K562 (cell line): ENCODE measurements at regions not wholly inside any gene's neighbourhood (a gene's known extent, or its start where the extent isn't known, plus 50 kb on each side); places are given as distances from the start of the nearest gene placed in this dataset.

Experiments
- ATAC-seq: fragments of 200-7000 bp; cut with Tn5 transposase; 3 replicates; pipeline ENCODE4 v1.9.1; 2020; ENCODE audit warnings: moderate library complexity
- BruUV-seq: library from RNA; stranded (reverse); fragments of 400-500 nt; replicated peaks from 2 replicates; lab custom pipeline; 2021; lab: Mats Ljungman, UMichigan
- CTCF ChIA-PET: fragments of 300-600 bp; formaldehyde crosslinking; extraction: SDS; loops from one replicate; lab custom pipeline; 2021; ENCODE audit warnings: low intra/inter-chr PET ratio; lab: Yijun Ruan, JAX
- POLR2A ChIA-PET: fragments of 300-600, 350-650 bp; sonication (Branson Sonifier 250); formaldehyde crosslinking; extraction: SDS; loops from one replicate; lab custom pipeline; 2021; ENCODE audit warnings: antibody characterized with exemption, inconsistent platforms; lab: Yijun Ruan, JAX
- DNase-seq, 4 experiments: peaks; one replicate each; pipeline versions ENCODE4 v3.0.0 to v3.0.0-alpha.2; 2011 to 2018; ENCODE audit warnings: low spot score in 3 of 4, mixed read lengths in 3 of 4; ENCODE audit errors: extremely low read depth in 1 of 4
- FAIRE-seq: peaks from 2 replicates; lab custom pipeline; 2011; peaks lifted over from hg19 to GRCh38; lab: Jason Lieb, UNC
- H2AFZ ChIP-seq: 2 replicates; pipeline ENCODE4 v1.6.0; 2011; ENCODE audit warnings: low read depth, low read length, control low read depth, inconsistent platforms
- H3K27ac ChIP-seq: fragments of 200-600 bp; 3 replicates; pipeline ENCODE4 v1.8.0; 2011; ENCODE audit warnings: low read depth, mild to moderate bottlenecking, control low read depth, inconsistent platforms, low read length, moderate library complexity, mixed read lengths; ENCODE audit errors: extremely low read depth
- H3K27me3 ChIP-seq, 2 experiments: fragments of 300-600 bp in 1 of 2; 2 replicates in 1 of 2; 3 replicates in 1 of 2; pipeline versions ENCODE4 v1.6.0 to v1.8.0; 2011; ENCODE audit warnings: inconsistent platforms in 2 of 2, low read length in 2 of 2, mild to moderate bottlenecking in 1 of 2, mixed read lengths in 1 of 2, moderate library complexity in 1 of 2; ENCODE audit not compliant: control insufficient read depth in 2 of 2, insufficient read depth in 2 of 2
- H3K36me3 ChIP-seq: fragments of 300-600 bp; 3 replicates; pipeline ENCODE4 v1.8.0; 2011; ENCODE audit warnings: mild to moderate bottlenecking, low read length, inconsistent platforms; ENCODE audit not compliant: control insufficient read depth, insufficient read depth
- H3K4me1 ChIP-seq, 2 experiments: fragments of 200-600 bp in 1 of 2; replicated peaks in 1 of 2; 2 replicates in 1 of 2; 3 replicates in 1 of 2; pipeline versions ENCODE4 v1.5.1 to v1.8.0; 2011; ENCODE audit warnings: inconsistent platforms in 2 of 2, low read length in 2 of 2, mild to moderate bottlenecking in 1 of 2, mixed read lengths in 1 of 2, moderate library complexity in 1 of 2; ENCODE audit not compliant: control insufficient read depth in 2 of 2, insufficient read depth in 2 of 2
- H3K4me2 ChIP-seq: 2 replicates; pipeline ENCODE4 v1.6.1; 2011; ENCODE audit warnings: low read length, control low read depth, inconsistent platforms, mixed read lengths; ENCODE audit not compliant: insufficient read depth
- H3K4me3 ChIP-seq: fragments of 200-600 bp; sonication (generic), shearing (Covaris generic); 2 replicates; pipeline ENCODE4 v1.5.1; 2016; ENCODE audit warnings: control low read depth, inconsistent platforms
- H3K79me2 ChIP-seq: fragments of 200-600 bp; 3 replicates; pipeline ENCODE4 v1.8.0; 2011; ENCODE audit warnings: low read length, inconsistent platforms; ENCODE audit not compliant: control insufficient read depth, insufficient read depth
- H3K9ac ChIP-seq, 2 experiments: 2 replicates each; pipeline versions ENCODE4 v1.6.0 to v1.6.1; 2011; ENCODE audit warnings: low read depth in 2 of 2, low read length in 2 of 2, control low read depth in 1 of 2, inconsistent platforms in 1 of 2, mild to moderate bottlenecking in 1 of 2, mixed read lengths in 1 of 2; ENCODE audit not compliant: insufficient read depth in 1 of 2
- H3K9me1 ChIP-seq: one replicate; pipeline ENCODE4 v1.6.0; 2011; ENCODE audit warnings: inconsistent platforms, mild to moderate bottlenecking, low read length, moderate library complexity; ENCODE audit not compliant: control insufficient read depth, insufficient read depth
- H3K9me3 ChIP-seq: replicated peaks from 2 replicates; pipeline ENCODE4 v1.5.1; 2011; ENCODE audit warnings: low read depth, low read length, inconsistent platforms; ENCODE audit not compliant: control insufficient read depth, insufficient read depth
- H4K20me1 ChIP-seq: replicated peaks from 2 replicates; pipeline ENCODE4 v1.6.1; 2011; ENCODE audit warnings: low read length, inconsistent platforms, mixed read lengths; ENCODE audit not compliant: control insufficient read depth, insufficient read depth
- E2F4 ChIP-seq: sonication (generic); formaldehyde crosslinking; IDR thresholded peaks from 2 replicates; pipeline ENCODE4 v1.8.0; 2022; ENCODE audit warnings: mild to moderate bottlenecking, low read depth, missing genetic modification reagents
- KDM5B ChIP-seq: fragments of 200-600 bp; sonication (generic); IDR thresholded peaks from 2 replicates; pipeline ENCODE4 v1.6.1; 2012; ENCODE audit warnings: low read depth, mild to moderate bottlenecking, moderate library complexity, low read length, control low read depth, inconsistent platforms; ENCODE audit not compliant: insufficient replicate concordance
- LARP7 ChIP-seq: fragments of 450-650 bp; IDR thresholded peaks from 2 replicates; pipeline ENCODE4 v1.6.1; 2016
- MAZ ChIP-seq, 2 experiments: fragments of 450-650 bp in 1 of 2; sonication (generic) in 1 of 2; formaldehyde crosslinking; IDR thresholded peaks in 1 of 2; conservative IDR thresholded peaks in 1 of 2; 2 replicates each; pipeline versions ENCODE4 v1.4.0 to v1.5.0; 2020; ENCODE audit warnings: mild to moderate bottlenecking in 1 of 2, missing genetic modification reagents in 1 of 2
- NR1H2 ChIP-seq: sonication (generic); formaldehyde crosslinking; IDR thresholded peaks from 2 replicates; pipeline ENCODE4 v1.4.0; 2020; ENCODE audit warnings: mild to moderate bottlenecking, missing genetic modification reagents
- NR2C2 ChIP-seq, 2 experiments: fragments of 200-800 bp in 1 of 2; sonication (Bioruptor generic) in 1 of 2; sonication (generic) in 1 of 2; formaldehyde crosslinking in 1 of 2; IDR thresholded peaks; 2 replicates each; pipeline versions ENCODE4 v1.6.1 to v1.8.0; 2016 to 2022; ENCODE audit warnings: mild to moderate bottlenecking in 1 of 2, missing compliant biosample characterization in 1 of 2, missing genetic modification characterization in 1 of 2, missing genetic modification reagents in 1 of 2
- POLR2AphosphoS5 ChIP-seq: IDR thresholded peaks from 2 replicates; pipeline ENCODE4 v1.6.1; 2011; ENCODE audit warnings: mild to moderate bottlenecking, low read depth, low read length, moderate library complexity; ENCODE audit not compliant: control insufficient read depth, insufficient read depth
- PTBP1 ChIP-seq: fragments of 200-400 bp; formaldehyde crosslinking; IDR thresholded peaks from 2 replicates; pipeline ENCODE4 v1.6.1; 2017; ENCODE audit warnings: low read depth, low read length
- RAD21 ChIP-seq, 2 experiments: fragments of 250-450 bp in 1 of 2; fragments of 450-650 bp in 1 of 2; sonication (Bioruptor Pico) in 1 of 2; formaldehyde crosslinking in 1 of 2; IDR thresholded peaks in 1 of 2; conservative IDR thresholded peaks in 1 of 2; 2 replicates each; pipeline versions ENCODE4 v1.4.0 to v1.8.0; 2020 to 2022; ENCODE audit warnings: mild to moderate bottlenecking in 2 of 2, moderate library complexity in 1 of 2
- TBL1XR1 ChIP-seq, 2 experiments: IDR thresholded peaks; 2 replicates each; pipeline ENCODE4 v1.6.1; 2012; ENCODE audit warnings: improper control_type of control experiment in 2 of 2, low read length in 2 of 2, mild to moderate bottlenecking in 1 of 2
- ZBTB9 ChIP-seq: fragments of 450-650 bp; formaldehyde crosslinking; IDR thresholded peaks from 2 replicates; pipeline ENCODE4 v1.4.0; 2020; ENCODE audit warnings: mild to moderate bottlenecking, moderate library complexity
- WGBS: fragments of 100-300 bp; shearing (Covaris generic); methylation state at CpG from one replicate; pipeline ENCODE4 v1.1.6; 2016; ENCODE audit warnings: low coverage, mixed read lengths; ENCODE audit not compliant: insufficient coverage; ENCODE audit errors: missing lambda C conversion rate; 5-methylcytosine and 5-hydroxymethylcytosine counted together
- in situ Hi-C: fragments of 300-500 bp; cut with MboI; formaldehyde crosslinking; loops from 4 replicates; pipeline ENCODE4 v1.15.0; 2018; ENCODE audit warnings: inconsistent platforms, mixed read lengths
- intact Hi-C: fragments of 100-400 bp; cut with micrococcal nuclease; formaldehyde crosslinking; loops from 2 replicates; pipeline ENCODE4 v1.14.2; 2022

GRCh38 chr13:112215871-112216270 lies 148.9 kb downstream of the SOX1 start:
- Histone ChIP-seq H3K4me2 (no peak overlapping the region), H3K79me2 (no peaks in the 10 kb centered on the region)
- BruUV-seq: no TSS peak
- TF ChIP-seq TBL1XR1 (IDR thresholded peaks at IDR 0.05; ENCODE audit: low read length in 2 of 2) (no peak), LARP7 (no peak), ZBTB9 (CRISPR knock-in tag) (no peak), PTBP1 (no peak), KDM5B (no peak), MAZ (CRISPR knock-in tag; conservative IDR thresholded peaks at IDR 0.05 in 1 of 2, IDR thresholded peaks at IDR 0.05 in 1 of 2) (no peak), POLR2AphosphoS5 (no peak), NR2C2 (CRISPR knock-in tag; IDR thresholded peaks at IDR 0.05) (no peak), NR2C2 (tag; IDR thresholded peaks at IDR 0.05) (no peak), NR1H2 (CRISPR knock-in tag) (no peak), E2F4 (CRISPR knock-in tag) (no peak), RAD21 (CRISPR knock-in tag; conservative IDR thresholded peaks at IDR 0.05 in 1 of 2, IDR thresholded peaks at IDR 0.05 in 1 of 2) (no peak)
- TF ChIP-seq, all 486 proteins: peak for 0
- H3K4me1 ChIP-seq: no peaks in the 10 kb centered on the region
- 3% methylated on average over 15 of the region's 19 CpGs for WGBS
- FAIRE-seq (no peak), ATAC-seq (no peak), DNase-seq (no peak)
- ChIA-PET CTCF (no interaction called here), POLR2A (interaction anchor here (0.5 to 0.9 kb wide), 2 partner anchors 11 to 197 kb away, joined by 3 read pairs; no protein-coding TSS in a partner anchor)
- H4K20me1 ChIP-seq: no peaks in the 10 kb centered on the region; the same call in 1 of the 2 replicates
- H2AFZ ChIP-seq: no peak overlapping the region
- no peak overlapping the region for H3K9ac ChIP-seq
- no peaks in the 10 kb centered on the region for H3K9me3 ChIP-seq
- no peak overlapping the region for H3K4me3 ChIP-seq
- no peak overlapping the region for H3K27ac ChIP-seq
- intact Hi-C loops (no loop called here), in situ Hi-C loops (no loop called here)
- H3K9me1 ChIP-seq: no peaks in the 10 kb centered on the region
- peaks cover 2 to 7% of the 10 kb centered on the region in 2 experiments; a peak in 3 of 5 replicates for H3K27me3 ChIP-seq
- H3K36me3 ChIP-seq: no peaks in the 10 kb centered on the region
